ENCODE measurements at regions not wholly inside any gene's neighbourhood (a gene's known extent, or its start where the extent isn't known, plus 50 kb on each side); places are given as distances from the start of the nearest gene placed in this dataset.
"Not testable (repeated sequence)": the region's sequence is repeated elsewhere in the genome, so short reads cannot be mapped to it uniquely, and the experiment has no call there.

- TF ChIP-seq CTCF (IDR thresholded peaks at IDR 0.05; ENCODE audit: low read length, missing control alignments) = no peak
- H3K4me3 ChIP-seq (replicated peaks; ENCODE audit: low read depth, low read length) = no peak overlapping the region
- DNase-seq (ENCODE audit: low read depth) = no peak
These were observed 194.6 kb downstream of the CETN3 start for GRCh38 chr5:90214991-90215390.

- H3K4me3 ChIP-seq (replicated peaks; ENCODE audit: low read depth, low read length); DNase-seq (ENCODE audit: low read depth): not testable (repeated sequence)
These were observed 201.2 kb downstream of the CETN3 start for GRCh38 chr5:90208323-90208722.

- TF ChIP-seq CTCF (IDR thresholded peaks at IDR 0.05; ENCODE audit: low read length, missing control alignments) = no peak
- peak; percentile 49 for DNase-seq (ENCODE audit: low read depth)
- no peak overlapping the region for H3K4me3 ChIP-seq (replicated peaks; ENCODE audit: low read depth, low read length)
These were observed 207.6 kb downstream of the CETN3 start for GRCh38 chr5:90201923-90202322.

- no peak for DNase-seq (ENCODE audit: low read depth)
- H3K4me3 ChIP-seq (replicated peaks; ENCODE audit: low read depth, low read length) = no peak overlapping the region
- TF ChIP-seq CTCF (IDR thresholded peaks at IDR 0.05; ENCODE audit: low read length, missing control alignments) = no peak
These were observed 216.3 kb downstream of the CETN3 start for GRCh38 chr5:90193185-90193822.

GRCh38 chr5:90191352-90192045 lies 218.1 kb downstream of the CETN3 start:
- no peak overlapping the region for H3K4me3 ChIP-seq (replicated peaks; ENCODE audit: low read depth, low read length)
- TF ChIP-seq CTCF (IDR thresholded peaks at IDR 0.05; ENCODE audit: low read length, missing control alignments) = no peak
- DNase-seq (ENCODE audit: low read depth) = no peak

- no peak overlapping the region for H3K4me3 ChIP-seq (replicated peaks; ENCODE audit: low read depth, low read length)
- DNase-seq (ENCODE audit: low read depth) = no peak
- TF ChIP-seq CTCF (IDR thresholded peaks at IDR 0.05; ENCODE audit: low read length, missing control alignments) = no peak
These were observed 223.6 kb downstream of the CETN3 start for GRCh38 chr5:90185897-90186468.

- no peak for TF ChIP-seq CTCF (IDR thresholded peaks at IDR 0.05; ENCODE audit: low read length, missing control alignments)
These were observed 224.8 kb downstream of the CETN3 start for GRCh38 chr5:90184764-90185163.

More at GRCh38 chr5:90184764-90185163, 224.8 kb downstream of the CETN3 start:
- DNase-seq (ENCODE audit: low read depth) = no peak
- H3K4me3 ChIP-seq (replicated peaks; ENCODE audit: low read depth, low read length) = no peak overlapping the region

Data from fibroblast of pulmonary artery (primary cell).